ENCODE measurements at regions not wholly inside any gene's neighbourhood (a gene's known extent, or its start where the extent isn't known, plus 50 kb on each side); places are given as distances from the start of the nearest gene placed in this dataset.

DNA sequence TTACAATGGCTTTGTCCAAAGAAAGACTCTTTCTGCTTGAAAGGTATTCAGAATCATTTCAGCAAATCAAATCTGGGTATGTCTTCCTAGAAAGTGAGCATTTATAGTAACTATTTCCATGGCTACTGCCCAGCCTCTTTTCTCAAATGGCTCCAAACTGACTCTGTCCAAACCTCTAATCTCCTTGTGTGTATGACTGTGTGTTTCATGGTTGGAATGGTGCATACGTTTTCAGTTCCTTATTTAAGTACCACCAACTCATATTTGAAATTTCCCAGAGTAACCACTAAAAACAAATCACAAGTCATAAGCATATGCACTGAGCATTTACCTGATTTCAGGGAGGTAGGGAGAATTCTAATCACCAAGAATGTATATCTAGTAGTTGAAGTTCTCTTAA, 106.0 kb downstream of the TMEM144 start:
- no peaks in the 10 kb centered on the region for H4K20me1 ChIP-seq (replicated peaks; ENCODE audit: control insufficient read depth, extremely low read depth, insufficient read depth, low read length)
- no peak overlapping the region for H3K4me3 ChIP-seq (replicated peaks in 1 of 3; ENCODE audit: insufficient read depth in 1 of 3, low read depth in 1 of 3, low read length in 3 of 3)
- no peak overlapping the region for H3K27ac ChIP-seq (ENCODE audit: insufficient read depth, low read depth, low read length)
- BruUV-seq (replicated peaks): no TSS peak
- peaks cover 9% of the 10 kb centered on the region for H3K4me1 ChIP-seq (ENCODE audit: control insufficient read depth, extremely low read depth, insufficient read depth, low read length)
- no peak for DNase-seq (ENCODE audit: low read depth, low spot score)
- no peak for TF ChIP-seq POLR2A (IDR thresholded peaks at IDR 0.05; ENCODE audit: low read depth, low read length)
- TF ChIP-seq MYC (IDR thresholded peaks at IDR 0.05; ENCODE audit: low read depth, low read length): no peak
- no peaks in the 10 kb centered on the region for H3K36me3 ChIP-seq (ENCODE audit: control insufficient read depth in 2 of 2, extremely low read depth in 1 of 2, insufficient read depth in 2 of 2, low read length in 2 of 2)
- H3K9ac ChIP-seq (replicated peaks; ENCODE audit: extremely low read depth, insufficient read depth, low read length): no peak overlapping the region
- dilution Hi-C loops (cut with MboI; ENCODE audit: extremely low pct_ligation_motif_present, low sequenced_read_pairs) (no loop called here), intact Hi-C loops (cut with micrococcal nuclease) (no loop called here)
- H3K79me2 ChIP-seq (ENCODE audit: control insufficient read depth, insufficient read depth, low read length): no peaks in the 10 kb centered on the region
- no peaks in the 10 kb centered on the region for H3K9me1 ChIP-seq (replicated peaks; ENCODE audit: control insufficient read depth, extremely low read depth, insufficient read depth, low read length)
- FAIRE-seq: peak; percentile 35
- no peak overlapping the region for H2AFZ ChIP-seq (ENCODE audit: low read depth, low read length)
- ChIA-PET POLR2A (no interaction called here), CTCF (interaction anchor here (2.0 kb wide), 1 partner anchor 17 kb away, joined by 8 read pairs; no protein-coding TSS in a partner anchor)
- H3K4me2 ChIP-seq (ENCODE audit: insufficient read depth, low read length): no peak overlapping the region
- no peaks in the 10 kb centered on the region for H3K9me3 ChIP-seq (replicated peaks; ENCODE audit: control insufficient read depth, insufficient read depth, low read length)
- no peaks in the 10 kb centered on the region for H3K27me3 ChIP-seq (ENCODE audit: control insufficient read depth in 2 of 2, insufficient read depth in 2 of 2, low read length in 2 of 2)

DNA sequence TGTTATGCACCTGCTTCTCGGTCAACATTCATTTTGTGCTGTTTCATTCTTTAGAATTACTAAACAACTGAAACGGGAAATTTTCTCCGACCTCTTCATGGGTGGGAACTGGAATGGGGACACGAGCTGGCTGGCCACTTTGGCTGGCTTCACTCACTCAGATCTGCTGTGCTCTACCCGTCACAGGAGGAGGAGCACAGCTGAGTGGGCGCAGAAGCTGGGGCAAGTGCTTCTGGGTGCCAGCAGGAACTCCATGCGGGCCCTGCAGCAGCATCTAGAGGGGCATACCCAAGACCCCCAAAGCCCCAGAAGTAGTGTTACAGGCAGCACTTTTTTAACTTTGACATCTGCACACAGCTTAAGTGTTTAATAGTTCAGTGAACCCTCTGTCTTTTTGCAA, 109.6 kb downstream of the TMEM144 start:
- Histone ChIP-seq H3K9me1 (replicated peaks; ENCODE audit: control insufficient read depth, extremely low read depth, insufficient read depth, low read length) (no peaks in the 10 kb centered on the region), H3K9me3 (replicated peaks; ENCODE audit: control insufficient read depth, insufficient read depth, low read length) (no peaks in the 10 kb centered on the region), H3K9ac (replicated peaks; ENCODE audit: extremely low read depth, insufficient read depth, low read length) (no peak overlapping the region), H3K36me3 (ENCODE audit: control insufficient read depth in 2 of 2, extremely low read depth in 1 of 2, insufficient read depth in 2 of 2, low read length in 2 of 2) (no peaks in the 10 kb centered on the region), H3K79me2 (ENCODE audit: control insufficient read depth, insufficient read depth, low read length) (no peaks in the 10 kb centered on the region), H3K4me1 (ENCODE audit: control insufficient read depth, extremely low read depth, insufficient read depth, low read length) (peaks cover 3% of the 10 kb centered on the region), H3K27ac (ENCODE audit: insufficient read depth, low read depth, low read length) (no peak overlapping the region), H4K20me1 (replicated peaks; ENCODE audit: control insufficient read depth, extremely low read depth, insufficient read depth, low read length) (no peaks in the 10 kb centered on the region), H2AFZ (ENCODE audit: low read depth, low read length) (no peak overlapping the region), H3K27me3 (ENCODE audit: control insufficient read depth in 2 of 2, insufficient read depth in 2 of 2, low read length in 2 of 2) (no peaks in the 10 kb centered on the region), H3K4me3 (replicated peaks in 1 of 3; ENCODE audit: insufficient read depth in 1 of 3, low read depth in 1 of 3, low read length in 3 of 3) (no peak overlapping the region), H3K4me2 (ENCODE audit: insufficient read depth, low read length) (no peak overlapping the region)
- ChIA-PET CTCF (interaction anchor here (1.8 kb wide), 1 partner anchor 64 kb away, joined by 4 read pairs; no protein-coding TSS in a partner anchor), POLR2A (no interaction called here)
- TF ChIP-seq POLR2A (IDR thresholded peaks at IDR 0.05; ENCODE audit: low read depth, low read length): no peak
- TF ChIP-seq POLR2AphosphoS5 (IDR thresholded peaks at IDR 0.05; ENCODE audit: insufficient read depth, low read depth, low read length): no peak
- TF ChIP-seq, protein P1, sequence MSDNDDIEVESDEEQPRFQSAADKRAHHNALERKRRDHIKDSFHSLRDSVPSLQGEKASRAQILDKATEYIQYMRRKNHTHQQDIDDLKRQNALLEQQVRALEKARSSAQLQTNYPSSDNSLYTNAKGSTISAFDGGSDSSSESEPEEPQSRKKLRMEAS (IDR thresholded peaks at IDR 0.05; ENCODE audit: insufficient read depth, insufficient read length): no peak
- no peak for TF ChIP-seq MYC (IDR thresholded peaks at IDR 0.05; ENCODE audit: low read depth, low read length)
- no peak for TF ChIP-seq JUN (IDR thresholded peaks at IDR 0.05; ENCODE audit: borderline replicate concordance, insufficient read depth, insufficient read length, low read depth)
- TF ChIP-seq EZH2 (IDR thresholded peaks at IDR 0.05; ENCODE audit: borderline replicate concordance, low read depth, low read length, severe bottlenecking): no peak
- no peak for TF ChIP-seq FOS (IDR thresholded peaks at IDR 0.05; ENCODE audit: borderline replicate concordance, insufficient read depth, low read length)
- TF ChIP-seq GATA2 (IDR thresholded peaks at IDR 0.05; ENCODE audit: insufficient read depth, insufficient read length, low read depth, low read length): no peak
- TF ChIP-seq, protein P2, sequence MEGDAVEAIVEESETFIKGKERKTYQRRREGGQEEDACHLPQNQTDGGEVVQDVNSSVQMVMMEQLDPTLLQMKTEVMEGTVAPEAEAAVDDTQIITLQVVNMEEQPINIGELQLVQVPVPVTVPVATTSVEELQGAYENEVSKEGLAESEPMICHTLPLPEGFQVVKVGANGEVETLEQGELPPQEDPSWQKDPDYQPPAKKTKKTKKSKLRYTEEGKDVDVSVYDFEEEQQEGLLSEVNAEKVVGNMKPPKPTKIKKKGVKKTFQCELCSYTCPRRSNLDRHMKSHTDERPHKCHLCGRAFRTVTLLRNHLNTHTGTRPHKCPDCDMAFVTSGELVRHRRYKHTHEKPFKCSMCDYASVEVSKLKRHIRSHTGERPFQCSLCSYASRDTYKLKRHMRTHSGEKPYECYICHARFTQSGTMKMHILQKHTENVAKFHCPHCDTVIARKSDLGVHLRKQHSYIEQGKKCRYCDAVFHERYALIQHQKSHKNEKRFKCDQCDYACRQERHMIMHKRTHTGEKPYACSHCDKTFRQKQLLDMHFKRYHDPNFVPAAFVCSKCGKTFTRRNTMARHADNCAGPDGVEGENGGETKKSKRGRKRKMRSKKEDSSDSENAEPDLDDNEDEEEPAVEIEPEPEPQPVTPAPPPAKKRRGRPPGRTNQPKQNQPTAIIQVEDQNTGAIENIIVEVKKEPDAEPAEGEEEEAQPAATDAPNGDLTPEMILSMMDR (IDR thresholded peaks at IDR 0.05; ENCODE audit: extremely low read depth in 1 of 2, insufficient read depth in 1 of 2, low read depth in 1 of 2, low read length in 2 of 2): no peak
- dilution Hi-C loops (cut with MboI; ENCODE audit: extremely low pct_ligation_motif_present, low sequenced_read_pairs): no loop called here
- DNase-seq (ENCODE audit: low read depth, low spot score) (no peak), FAIRE-seq (no peak)
- no TSS peak for BruUV-seq (replicated peaks)
- intact Hi-C loops (cut with micrococcal nuclease): no loop called here
